NCI-H1417 (cell line): ENCODE measurements at regions not wholly inside any gene's neighbourhood (a gene's known extent, or its start where the extent isn't known, plus 50 kb on each side); places are given as distances from the start of the nearest gene placed in this dataset.
"Not testable (repeated sequence)": the region's sequence is repeated elsewhere in the genome, so short reads cannot be mapped to it uniquely, and the experiment has no call there.

Experiments used
- DNase-seq, 3 experiments: peaks; one replicate each; lab custom pipeline; 2025; lab: John Stamatoyannopoulos, UW

DNA sequence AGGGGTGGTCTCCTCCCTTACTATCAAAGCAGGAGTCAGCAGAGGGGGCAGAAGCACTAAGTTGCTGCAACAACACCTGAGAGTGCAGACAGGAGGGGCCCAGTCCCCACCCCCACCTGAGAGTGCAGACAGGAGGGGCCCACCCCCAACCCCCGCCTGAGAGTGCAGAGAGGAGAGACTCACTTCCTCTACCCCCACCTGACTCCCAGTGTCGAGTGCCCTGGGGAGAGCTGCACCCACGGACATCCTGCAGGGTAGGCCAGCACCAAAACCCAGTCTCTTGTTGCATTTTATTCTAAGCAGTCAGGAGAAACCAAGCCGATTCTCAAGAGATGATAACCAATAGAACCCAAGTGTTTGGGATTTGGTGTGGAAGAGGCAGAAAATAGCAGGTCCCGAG is 78.4 kb downstream of the NAPG start:
- DNase-seq: no peak

DNA sequence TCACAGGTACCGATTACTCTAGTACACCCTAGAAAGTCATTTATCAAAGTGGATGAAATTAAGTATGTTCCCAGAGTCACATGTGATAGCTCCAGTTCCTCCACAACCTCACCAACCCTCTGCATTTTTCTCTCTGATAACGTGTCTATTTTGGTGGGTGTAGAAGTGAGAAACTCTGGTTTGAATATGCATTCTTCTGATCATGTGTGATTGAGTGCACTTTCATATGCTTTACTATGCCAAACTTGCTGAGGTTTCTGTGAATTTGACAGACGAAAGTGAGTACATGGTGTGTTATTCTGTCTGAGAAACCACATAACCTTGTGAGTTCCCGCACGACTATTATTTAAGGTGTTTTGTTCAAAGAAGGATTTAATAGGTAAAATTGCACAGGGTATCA is 81.1 kb downstream of the NAPG start:
- DNase-seq: not testable (repeated sequence)

DNA sequence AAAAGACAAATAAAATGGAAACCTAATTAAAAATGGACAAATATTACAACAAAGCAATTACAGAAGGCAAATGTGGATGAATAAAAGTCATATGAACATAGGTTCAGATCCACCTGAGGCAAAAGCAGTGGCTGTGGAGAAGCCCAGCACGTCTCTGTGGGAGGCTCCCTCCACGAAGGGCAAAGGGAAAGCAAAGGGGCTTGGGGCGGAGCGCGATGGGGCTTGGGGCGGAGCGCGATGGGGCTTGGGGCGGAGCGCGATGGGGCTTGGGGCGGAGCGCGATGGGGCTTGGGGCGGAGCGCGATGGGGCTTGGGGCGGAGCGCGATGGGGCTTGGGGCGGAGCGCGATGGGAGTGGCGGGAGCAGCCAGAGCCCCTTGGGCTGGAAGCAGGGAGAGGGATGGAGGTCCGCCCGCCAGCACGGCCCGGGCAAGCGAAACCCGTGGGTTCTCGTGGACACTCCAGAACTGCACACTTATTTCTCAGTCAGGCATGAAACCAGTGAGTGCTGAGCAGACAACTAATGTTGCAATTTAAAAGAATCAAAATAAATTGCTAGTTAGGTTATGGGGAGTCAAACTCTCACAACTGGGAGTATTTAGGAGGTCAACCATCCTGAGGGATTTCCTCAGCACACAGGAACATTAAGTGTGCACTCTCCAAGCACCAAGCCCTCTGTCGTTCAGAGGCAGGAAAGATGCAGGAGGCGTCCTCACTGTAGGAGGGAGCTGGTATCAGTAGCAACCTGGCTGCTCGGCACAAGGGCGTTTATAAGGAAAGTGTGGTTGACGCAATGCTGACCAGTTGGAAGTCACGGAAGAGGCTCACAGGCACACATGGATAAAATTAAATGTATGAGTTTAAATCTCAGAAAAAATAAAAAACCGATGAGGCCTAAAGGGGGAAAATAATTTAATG is 81.8 kb downstream of the NAPG start:
- peak in 1 of 3 experiments; percentile 39 for DNase-seq

DNA sequence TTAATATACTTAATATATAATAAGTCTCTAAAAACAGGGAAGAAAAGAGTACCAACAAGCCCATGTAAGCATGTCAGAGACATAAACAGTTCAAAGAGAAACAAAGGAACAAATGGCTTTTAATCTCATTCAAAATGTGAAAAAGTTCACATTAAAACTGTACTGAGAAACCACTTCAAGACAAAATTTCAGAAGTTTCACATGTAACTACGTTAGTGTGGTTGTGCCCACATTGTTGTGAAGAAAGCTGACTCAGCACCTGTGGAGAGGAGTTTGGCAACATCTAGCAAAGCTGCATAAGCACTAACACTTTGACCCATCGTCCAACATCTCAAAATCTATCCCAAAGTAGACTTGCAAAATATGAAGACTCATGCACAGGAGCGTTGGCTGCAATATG is 82.6 kb downstream of the NAPG start:
- DNase-seq: not testable (repeated sequence)

DNA sequence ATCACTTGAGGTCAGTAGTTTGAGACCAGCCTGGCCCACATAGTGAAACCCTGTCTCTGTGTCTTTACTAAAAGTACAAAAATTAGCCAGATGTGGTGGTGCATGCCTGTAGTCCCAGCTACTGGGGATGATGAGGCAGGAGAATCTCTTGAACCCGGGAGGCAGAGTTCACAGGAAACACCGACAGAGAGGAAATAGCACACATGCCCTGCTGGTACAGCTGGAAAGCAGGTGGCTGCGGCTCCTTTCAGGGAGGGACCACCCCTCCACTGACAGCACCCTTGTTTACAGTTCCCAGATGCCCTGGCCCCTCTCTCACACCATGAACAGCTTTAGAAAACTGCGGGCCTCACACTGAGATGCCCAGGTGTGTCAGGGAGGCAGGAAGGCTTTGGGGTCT is 83.2 kb downstream of the NAPG start:
- not testable (repeated sequence) for DNase-seq

DNA sequence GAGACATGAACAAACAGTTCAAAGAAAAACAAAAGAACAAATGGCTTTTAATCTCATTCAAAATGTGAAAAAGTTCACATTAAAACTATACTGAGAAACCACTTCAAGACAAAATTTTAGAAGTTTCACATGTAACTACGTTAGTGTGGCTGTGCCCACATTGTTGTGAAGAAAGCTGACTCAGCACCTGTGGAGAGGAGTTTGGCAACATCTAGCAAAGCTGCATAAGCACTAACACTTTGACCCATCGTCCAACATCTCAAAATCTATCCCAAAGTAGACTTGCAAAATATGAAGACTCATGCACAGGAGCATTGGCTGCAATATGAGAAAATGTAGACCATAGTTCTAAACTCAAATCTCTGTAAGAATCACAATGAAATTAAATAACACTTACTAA is 87.4 kb downstream of the NAPG start:
- DNase-seq: not testable (repeated sequence)

DNA sequence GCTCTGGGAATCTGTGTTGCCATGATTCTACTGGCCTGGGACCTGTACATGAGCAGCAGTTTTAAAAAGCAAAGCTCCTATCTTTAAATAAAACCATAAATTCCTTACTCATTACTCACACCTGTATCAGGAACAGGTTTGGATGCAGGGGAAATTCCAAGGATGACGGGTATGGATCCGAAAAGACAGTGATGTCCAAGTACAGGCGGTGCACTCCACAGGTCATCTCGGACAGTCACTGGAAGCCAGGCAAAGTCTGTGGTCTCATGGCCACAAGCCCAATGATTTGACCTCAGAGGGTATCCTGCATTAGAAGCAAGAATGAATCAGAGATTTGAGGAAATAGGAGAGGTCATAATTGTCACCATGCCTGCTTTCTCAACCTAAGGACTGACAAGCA is 90.9 kb downstream of the NAPG start:
- not testable (repeated sequence) for DNase-seq

DNA sequence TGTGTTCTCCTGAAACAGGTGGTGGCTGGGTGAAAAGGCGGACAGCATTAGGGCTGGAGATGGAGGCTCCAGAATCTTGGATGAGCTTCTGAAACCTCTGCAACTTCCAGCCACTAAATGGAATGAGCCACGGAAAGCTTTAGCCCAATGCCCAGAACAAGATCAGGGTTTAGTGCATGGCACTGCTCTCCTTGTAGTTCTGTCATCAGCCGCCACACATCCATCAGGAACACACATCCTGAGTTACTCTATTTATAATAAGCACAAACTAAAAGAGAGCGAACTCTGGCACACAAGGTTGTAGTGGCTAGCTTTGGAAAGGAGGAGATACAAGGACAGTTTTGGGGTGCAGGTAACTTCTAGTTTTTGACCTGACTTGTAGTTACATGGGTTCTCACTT is 93.0 kb downstream of the NAPG start:
- DNase-seq: not testable (repeated sequence)

DNA sequence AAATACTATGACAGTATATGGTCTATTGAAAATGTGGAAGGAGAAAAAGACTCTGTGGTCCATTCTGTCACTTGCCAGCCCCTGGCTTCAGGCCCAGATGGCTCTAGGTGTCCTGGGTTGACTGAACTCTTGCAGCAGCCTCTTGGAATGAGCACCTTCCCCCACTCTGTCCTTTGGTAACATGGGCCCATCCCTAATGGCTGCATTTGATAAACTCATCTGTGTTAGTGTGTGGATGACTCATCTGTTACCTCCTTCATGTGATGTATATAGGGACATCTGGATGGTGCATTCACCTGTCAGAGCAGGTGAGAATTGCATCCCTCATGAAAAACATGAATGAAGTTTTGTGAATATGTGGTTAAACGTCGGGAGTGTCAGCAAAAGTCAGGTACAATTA is 93.5 kb downstream of the NAPG start:
- not testable (repeated sequence) for DNase-seq

DNA sequence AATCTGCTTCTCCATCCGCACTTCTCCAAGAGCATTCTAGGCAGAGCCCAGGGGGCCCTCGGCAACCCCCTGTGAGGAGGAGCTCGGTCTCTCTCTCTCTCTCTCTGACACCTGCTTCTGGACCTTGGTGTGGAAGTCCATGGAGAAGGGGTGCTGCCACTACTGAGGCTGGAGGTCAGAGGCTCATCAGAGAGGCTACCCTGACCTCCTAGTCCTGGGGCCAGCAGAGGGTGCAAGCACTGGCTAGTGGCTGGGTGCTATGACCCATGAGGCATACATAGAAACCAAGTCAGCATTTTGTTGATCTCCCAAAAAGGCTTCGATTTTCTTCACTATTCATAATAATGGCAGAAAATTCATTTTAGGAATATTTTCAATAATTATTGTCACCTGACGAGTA is 94.0 kb downstream of the NAPG start:
- DNase-seq: not testable (repeated sequence)
